ENCODE measurements at regions not wholly inside any gene's neighbourhood (a gene's known extent, or its start where the extent isn't known, plus 50 kb on each side); places are given as distances from the start of the nearest gene placed in this dataset.
A peak's percentile ranks its signal among the peaks of the same experiment; 100 is the strongest.
"Not testable (repeated sequence)": the region's sequence is repeated elsewhere in the genome, so short reads cannot be mapped to it uniquely, and the experiment has no call there.

GRCh38 chr1:69090170-69090569 lies 477.6 kb upstream of the LRRC7 start:
- H3K36me3 ChIP-seq (ENCODE audit: insufficient read depth, low read length): no peaks in the 10 kb centered on the region
- peaks cover 14% of the 10 kb centered on the region; the same call in 1 of the 2 replicates for H3K4me1 ChIP-seq (ENCODE audit: insufficient read depth, low read length)
- H3K9me3 ChIP-seq (ENCODE audit: control insufficient read depth, insufficient read depth, low read length): no peaks in the 10 kb centered on the region
- H3K9ac ChIP-seq (ENCODE audit: low read depth, low read length): no peak overlapping the region

- Histone ChIP-seq H3K9ac (ENCODE audit: low read depth, low read length) (no peak overlapping the region), H3K36me3 (ENCODE audit: insufficient read depth, low read length) (no peaks in the 10 kb centered on the region), H3K9me3 (ENCODE audit: control insufficient read depth, insufficient read depth, low read length) (no peaks in the 10 kb centered on the region), H3K4me1 (ENCODE audit: insufficient read depth, low read length) (peaks cover 14% of the 10 kb centered on the region; the same call in 1 of the 2 replicates)
These were observed 477.0 kb upstream of the LRRC7 start for GRCh38 chr1:69090752-69091151.

- H3K9me3 ChIP-seq (ENCODE audit: control insufficient read depth, insufficient read depth, low read length); H3K4me1 ChIP-seq (ENCODE audit: insufficient read depth, low read length); H3K36me3 ChIP-seq (ENCODE audit: insufficient read depth, low read length); H3K9ac ChIP-seq (ENCODE audit: low read depth, low read length): not testable (repeated sequence)
These were observed 465.7 kb upstream of the LRRC7 start for GRCh38 chr1:69102058-69102457.

- no peaks in the 10 kb centered on the region for H3K36me3 ChIP-seq (ENCODE audit: insufficient read depth, low read length)
- H3K4me1 ChIP-seq (ENCODE audit: insufficient read depth, low read length): no peaks in the 10 kb centered on the region; the same call in 1 of the 2 replicates
- no peak overlapping the region for H3K9ac ChIP-seq (ENCODE audit: low read depth, low read length)
- peaks cover 3% of the 10 kb centered on the region; the same call in 1 of the 2 replicates for H3K9me3 ChIP-seq (ENCODE audit: control insufficient read depth, insufficient read depth, low read length)
These were observed 464.5 kb upstream of the LRRC7 start for GRCh38 chr1:69103213-69103612.

- no peaks in the 10 kb centered on the region; the same call in 1 of the 2 replicates for H3K4me1 ChIP-seq (ENCODE audit: insufficient read depth, low read length)
- H3K9ac ChIP-seq (ENCODE audit: low read depth, low read length): no peak overlapping the region
- H3K36me3 ChIP-seq (ENCODE audit: insufficient read depth, low read length): no peaks in the 10 kb centered on the region
- peaks cover 3% of the 10 kb centered on the region; the same call in 1 of the 2 replicates for H3K9me3 ChIP-seq (ENCODE audit: control insufficient read depth, insufficient read depth, low read length)
These were observed 463.9 kb upstream of the LRRC7 start for GRCh38 chr1:69103705-69104385.

GRCh38 chr1:69104894-69105293 lies 462.8 kb upstream of the LRRC7 start:
- no peak overlapping the region for H3K9ac ChIP-seq (ENCODE audit: low read depth, low read length)
- peaks cover 3% of the 10 kb centered on the region; the same call in 1 of the 2 replicates for H3K9me3 ChIP-seq (ENCODE audit: control insufficient read depth, insufficient read depth, low read length)
- no peaks in the 10 kb centered on the region for H3K36me3 ChIP-seq (ENCODE audit: insufficient read depth, low read length)
- H3K4me1 ChIP-seq (ENCODE audit: insufficient read depth, low read length): no peaks in the 10 kb centered on the region; the same call in 1 of the 2 replicates

- H3K9me3 ChIP-seq (ENCODE audit: control insufficient read depth, insufficient read depth, low read length): no peaks in the 10 kb centered on the region
- no peak overlapping the region for H3K9ac ChIP-seq (ENCODE audit: low read depth, low read length)
- H3K36me3 ChIP-seq (ENCODE audit: insufficient read depth, low read length): no peaks in the 10 kb centered on the region
- H3K4me1 ChIP-seq (ENCODE audit: insufficient read depth, low read length): no peaks in the 10 kb centered on the region; the same call in 1 of the 2 replicates
These were observed 458.4 kb upstream of the LRRC7 start for GRCh38 chr1:69109277-69109676.

GRCh38 chr1:69110851-69111250 lies 456.9 kb upstream of the LRRC7 start:
- H3K9ac ChIP-seq (ENCODE audit: low read depth, low read length): no peak overlapping the region
- H3K36me3 ChIP-seq (ENCODE audit: insufficient read depth, low read length): no peaks in the 10 kb centered on the region
- no peaks in the 10 kb centered on the region for H3K9me3 ChIP-seq (ENCODE audit: control insufficient read depth, insufficient read depth, low read length)
- no peaks in the 10 kb centered on the region; the same call in 1 of the 2 replicates for H3K4me1 ChIP-seq (ENCODE audit: insufficient read depth, low read length)

- H3K4me1 ChIP-seq (ENCODE audit: insufficient read depth, low read length); H3K36me3 ChIP-seq (ENCODE audit: insufficient read depth, low read length); H3K9me3 ChIP-seq (ENCODE audit: control insufficient read depth, insufficient read depth, low read length): not testable (repeated sequence)
- peak overlapping the region; percentile 48 for H3K9ac ChIP-seq (ENCODE audit: low read depth, low read length)
These were observed 447.5 kb upstream of the LRRC7 start for GRCh38 chr1:69120126-69120741.

- peaks cover 5% of the 10 kb centered on the region; the same call in 1 of the 2 replicates for H3K4me1 ChIP-seq (ENCODE audit: insufficient read depth, low read length)
- no peaks in the 10 kb centered on the region for H3K36me3 ChIP-seq (ENCODE audit: insufficient read depth, low read length)
- no peaks in the 10 kb centered on the region for H3K9me3 ChIP-seq (ENCODE audit: control insufficient read depth, insufficient read depth, low read length)
- H3K9ac ChIP-seq (ENCODE audit: low read depth, low read length): peak overlapping the region; percentile 48; the same call in 1 of the 2 replicates
These were observed 446.9 kb upstream of the LRRC7 start for GRCh38 chr1:69120817-69121216.

GRCh38 chr1:69121723-69122122 lies 446.0 kb upstream of the LRRC7 start:
- Histone ChIP-seq H3K9me3 (ENCODE audit: control insufficient read depth, insufficient read depth, low read length) (no peaks in the 10 kb centered on the region), H3K4me1 (ENCODE audit: insufficient read depth, low read length) (peaks cover 5% of the 10 kb centered on the region; the same call in 1 of the 2 replicates)

GRCh38 chr1:69122373-69122772 lies 445.3 kb upstream of the LRRC7 start:
- H3K9ac ChIP-seq (ENCODE audit: low read depth, low read length): no peak overlapping the region
- no peaks in the 10 kb centered on the region for H3K36me3 ChIP-seq (ENCODE audit: insufficient read depth, low read length)
- H3K9me3 ChIP-seq (ENCODE audit: control insufficient read depth, insufficient read depth, low read length): no peaks in the 10 kb centered on the region
- H3K4me1 ChIP-seq (ENCODE audit: insufficient read depth, low read length): peaks cover 5% of the 10 kb centered on the region; the same call in 1 of the 2 replicates

More at GRCh38 chr1:69121723-69122122, 446.0 kb upstream of the LRRC7 start:
- H3K36me3 ChIP-seq (ENCODE audit: insufficient read depth, low read length): no peaks in the 10 kb centered on the region
- H3K9ac ChIP-seq (ENCODE audit: low read depth, low read length): no peak overlapping the region

GRCh38 chr1:69123486-69123885 lies 444.2 kb upstream of the LRRC7 start:
- no peaks in the 10 kb centered on the region for H3K9me3 ChIP-seq (ENCODE audit: control insufficient read depth, insufficient read depth, low read length)
- peaks cover 5% of the 10 kb centered on the region; the same call in 1 of the 2 replicates for H3K4me1 ChIP-seq (ENCODE audit: insufficient read depth, low read length)
- no peak overlapping the region for H3K9ac ChIP-seq (ENCODE audit: low read depth, low read length)
- H3K36me3 ChIP-seq (ENCODE audit: insufficient read depth, low read length): no peaks in the 10 kb centered on the region

GRCh38 chr1:69126796-69127195 lies 440.9 kb upstream of the LRRC7 start:
- Histone ChIP-seq H3K9me3 (ENCODE audit: control insufficient read depth, insufficient read depth, low read length) (no peaks in the 10 kb centered on the region), H3K36me3 (ENCODE audit: insufficient read depth, low read length) (no peaks in the 10 kb centered on the region), H3K4me1 (ENCODE audit: insufficient read depth, low read length) (no peaks in the 10 kb centered on the region), H3K9ac (ENCODE audit: low read depth, low read length) (no peak overlapping the region)

GRCh38 chr1:69128204-69128603 lies 439.5 kb upstream of the LRRC7 start:
- Histone ChIP-seq H3K9me3 (ENCODE audit: control insufficient read depth, insufficient read depth, low read length) (no peaks in the 10 kb centered on the region), H3K9ac (ENCODE audit: low read depth, low read length) (no peak overlapping the region), H3K4me1 (ENCODE audit: insufficient read depth, low read length) (no peaks in the 10 kb centered on the region), H3K36me3 (ENCODE audit: insufficient read depth, low read length) (no peaks in the 10 kb centered on the region)

Data from ES-I3 (cell line).